HUES48 (cell line): ENCODE measurements at regions not wholly inside any gene's neighbourhood (a gene's known extent, or its start where the extent isn't known, plus 50 kb on each side); places are given as distances from the start of the nearest gene placed in this dataset.

Experiments
- H3K27ac ChIP-seq: one replicate; pipeline ENCODE4 v1.7.0; 2013; ENCODE audit warnings: low read depth, low read length, inconsistent platforms
- H3K27me3 ChIP-seq: 2 replicates; pipeline ENCODE4 v1.6.1; 2013; ENCODE audit warnings: mild to moderate bottlenecking, low read length; ENCODE audit not compliant: control insufficient read depth, insufficient read depth
- H3K36me3 ChIP-seq: 2 replicates; pipeline ENCODE4 v1.6.1; 2013; ENCODE audit warnings: low read length; ENCODE audit not compliant: control insufficient read depth, insufficient read depth
- H3K4me1 ChIP-seq: 2 replicates; pipeline ENCODE4 v1.6.1; 2013; ENCODE audit warnings: mild to moderate bottlenecking, low read length; ENCODE audit not compliant: control insufficient read depth, insufficient read depth
- H3K4me3 ChIP-seq: 2 replicates; pipeline ENCODE4 v1.5.1; 2013; ENCODE audit warnings: mild to moderate bottlenecking, low read depth, low read length
- H3K9ac ChIP-seq: 2 replicates; pipeline ENCODE4 v1.6.1; 2013; ENCODE audit warnings: mild to moderate bottlenecking, low read depth, low read length, moderate library complexity
- H3K9me3 ChIP-seq: 2 replicates; pipeline ENCODE4 v1.6.1; 2013; ENCODE audit warnings: low read length; ENCODE audit not compliant: control insufficient read depth, insufficient read depth

- H3K36me3 ChIP-seq: no peaks in the 10 kb centered on the region
- H3K4me3 ChIP-seq: no peak overlapping the region
- no peak overlapping the region for H3K27ac ChIP-seq
- H3K9me3 ChIP-seq: no peaks in the 10 kb centered on the region
- H3K27me3 ChIP-seq: no peaks in the 10 kb centered on the region
- peaks cover 10% of the 10 kb centered on the region; the same call in 1 of the 2 replicates for H3K4me1 ChIP-seq
- H3K9ac ChIP-seq: no peak overlapping the region
These were observed 964.0 kb downstream of the SORCS3 start for GRCh38 chr10:105605104-105605503.

- Histone ChIP-seq H3K9me3 (no peaks in the 10 kb centered on the region), H3K27me3 (no peaks in the 10 kb centered on the region), H3K4me3 (no peak overlapping the region), H3K4me1 (peaks cover 5% of the 10 kb centered on the region; the same call in 1 of the 2 replicates), H3K9ac (no peak overlapping the region), H3K27ac (no peak overlapping the region), H3K36me3 (no peaks in the 10 kb centered on the region)
These were observed 957.1 kb downstream of the SORCS3 start for GRCh38 chr10:105598207-105598606.

- no peaks in the 10 kb centered on the region for H3K27me3 ChIP-seq
- no peak overlapping the region for H3K4me3 ChIP-seq
- no peaks in the 10 kb centered on the region for H3K9me3 ChIP-seq
- no peak overlapping the region for H3K9ac ChIP-seq
- no peak overlapping the region for H3K27ac ChIP-seq
- peaks cover 5% of the 10 kb centered on the region; the same call in 1 of the 2 replicates for H3K4me1 ChIP-seq
- H3K36me3 ChIP-seq: no peaks in the 10 kb centered on the region
These were observed 956.2 kb downstream of the SORCS3 start for GRCh38 chr10:105597312-105597711.

DNA sequence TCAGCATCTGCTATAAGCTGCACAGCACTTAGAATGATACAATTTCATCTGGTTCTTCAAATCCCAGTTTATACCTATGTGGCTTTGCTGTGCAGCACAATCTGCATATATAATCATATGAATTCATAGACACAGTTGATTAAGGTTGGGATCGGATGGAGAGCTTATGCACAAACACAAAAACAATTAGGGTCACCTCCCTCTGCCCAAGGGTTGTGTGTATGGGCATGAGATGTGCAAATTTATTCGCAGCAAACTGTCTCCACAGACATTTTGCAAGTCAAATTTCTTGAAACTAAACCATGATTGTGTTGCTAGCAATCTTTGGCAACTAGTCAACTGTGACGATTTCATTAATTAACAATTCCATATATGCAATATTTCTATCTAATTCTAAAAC, 955.7 kb downstream of the SORCS3 start:
- Histone ChIP-seq H3K27me3 (no peaks in the 10 kb centered on the region), H3K9me3 (no peaks in the 10 kb centered on the region), H3K4me3 (no peak overlapping the region), H3K4me1 (peaks cover 5% of the 10 kb centered on the region; the same call in 1 of the 2 replicates), H3K36me3 (no peaks in the 10 kb centered on the region), H3K27ac (no peak overlapping the region), H3K9ac (no peak overlapping the region)

DNA sequence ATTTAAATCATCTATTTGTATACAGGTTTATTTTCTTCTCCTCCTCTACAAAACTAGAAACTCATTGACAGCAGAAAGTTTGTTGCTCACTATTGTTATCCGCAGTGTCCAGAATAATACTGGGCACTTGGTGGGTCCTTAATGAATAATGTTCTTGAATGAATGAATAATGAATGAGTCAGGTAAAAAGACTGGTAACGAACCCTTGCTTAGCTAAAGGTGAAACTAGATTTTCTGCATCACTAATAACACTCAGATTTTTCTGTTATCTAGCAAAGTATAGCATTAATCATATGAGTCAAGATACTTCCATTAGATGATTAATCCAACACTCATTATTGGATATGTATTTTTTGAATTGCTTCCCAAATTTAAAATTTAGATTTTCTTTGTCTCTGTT, 953.2 kb downstream of the SORCS3 start:
- Histone ChIP-seq H3K4me3 (no peak overlapping the region), H3K27ac (no peak overlapping the region), H3K9ac (no peak overlapping the region), H3K4me1 (peaks cover 4% of the 10 kb centered on the region; the same call in 1 of the 2 replicates), H3K9me3 (no peaks in the 10 kb centered on the region), H3K36me3 (no peaks in the 10 kb centered on the region), H3K27me3 (no peaks in the 10 kb centered on the region)

GRCh38 chr10:105592468-105592867, 951.4 kb downstream of the SORCS3 start:
- H3K4me1 ChIP-seq: no peaks in the 10 kb centered on the region
- no peak overlapping the region for H3K27ac ChIP-seq
- H3K9me3 ChIP-seq: no peaks in the 10 kb centered on the region
- no peak overlapping the region for H3K4me3 ChIP-seq
- no peak overlapping the region for H3K9ac ChIP-seq
- no peaks in the 10 kb centered on the region for H3K27me3 ChIP-seq
- H3K36me3 ChIP-seq: no peaks in the 10 kb centered on the region

DNA sequence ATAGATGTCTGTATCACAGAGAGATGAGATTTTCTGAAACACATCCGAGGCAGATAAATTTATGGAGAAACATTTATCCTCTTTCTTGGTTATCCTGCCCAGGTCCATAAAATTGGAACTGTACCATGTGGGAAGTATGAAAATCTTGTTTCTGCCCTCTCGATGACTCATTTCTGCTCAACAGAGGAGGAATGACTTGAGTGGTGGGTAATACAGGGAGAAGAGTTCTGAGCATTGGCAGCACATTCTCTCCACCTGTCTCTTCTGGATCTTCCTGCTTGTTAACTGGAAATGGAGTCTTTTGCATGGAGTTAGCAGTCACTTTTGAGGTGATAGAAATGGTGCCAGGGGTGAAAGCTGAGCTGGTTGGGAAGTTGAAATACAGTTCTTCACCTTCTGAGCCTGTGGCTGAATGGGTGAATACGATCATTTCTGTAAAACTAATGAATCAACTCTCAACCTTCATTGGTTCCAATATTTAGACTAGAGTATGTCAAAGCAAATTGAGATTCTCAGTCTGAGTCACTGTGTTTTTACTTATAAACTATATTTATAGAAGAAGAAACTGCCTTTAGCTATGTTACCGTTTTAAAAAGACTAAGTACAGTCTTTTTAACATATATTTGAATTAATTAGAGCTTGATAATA, 945.5 kb downstream of the SORCS3 start:
- Histone ChIP-seq H3K4me3 (no peak overlapping the region), H3K36me3 (no peaks in the 10 kb centered on the region), H3K27me3 (no peaks in the 10 kb centered on the region), H3K4me1 (peaks cover 15% of the 10 kb centered on the region; the same call in 1 of the 2 replicates), H3K27ac (no peak overlapping the region), H3K9ac (no peak overlapping the region), H3K9me3 (no peaks in the 10 kb centered on the region)

GRCh38 chr10:105585753-105586152, 944.7 kb downstream of the SORCS3 start:
- no peaks in the 10 kb centered on the region for H3K27me3 ChIP-seq
- no peak overlapping the region for H3K27ac ChIP-seq
- H3K9me3 ChIP-seq: no peaks in the 10 kb centered on the region
- no peaks in the 10 kb centered on the region for H3K36me3 ChIP-seq
- no peak overlapping the region for H3K4me3 ChIP-seq
- no peak overlapping the region for H3K9ac ChIP-seq
- H3K4me1 ChIP-seq: peaks cover 23% of the 10 kb centered on the region; the same call in 1 of the 2 replicates

DNA sequence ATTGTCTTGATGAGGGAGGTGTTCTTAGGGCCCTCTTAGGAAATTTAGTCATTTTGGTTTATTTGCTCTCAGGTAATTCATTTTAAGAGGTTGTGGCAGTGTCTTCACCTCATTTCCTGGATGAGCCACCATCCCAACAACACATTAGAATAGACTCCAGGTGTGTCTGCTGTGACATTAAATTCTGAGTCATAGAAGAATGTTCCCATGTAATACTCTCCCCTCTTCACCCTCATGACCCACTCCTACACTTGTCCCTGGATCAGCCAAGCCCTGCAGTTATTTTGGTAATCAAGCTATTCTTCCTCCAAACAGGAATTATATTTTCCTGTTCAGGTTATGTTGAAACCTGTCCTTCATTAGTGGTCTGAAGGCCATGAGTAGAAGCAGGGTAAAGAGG, 944.1 kb downstream of the SORCS3 start:
- H3K9me3 ChIP-seq: no peaks in the 10 kb centered on the region
- H3K27me3 ChIP-seq: no peaks in the 10 kb centered on the region
- peaks cover 24% of the 10 kb centered on the region; the same call in 1 of the 2 replicates for H3K4me1 ChIP-seq
- no peak overlapping the region for H3K9ac ChIP-seq
- no peaks in the 10 kb centered on the region for H3K36me3 ChIP-seq
- no peak overlapping the region for H3K4me3 ChIP-seq
- H3K27ac ChIP-seq: no peak overlapping the region

DNA sequence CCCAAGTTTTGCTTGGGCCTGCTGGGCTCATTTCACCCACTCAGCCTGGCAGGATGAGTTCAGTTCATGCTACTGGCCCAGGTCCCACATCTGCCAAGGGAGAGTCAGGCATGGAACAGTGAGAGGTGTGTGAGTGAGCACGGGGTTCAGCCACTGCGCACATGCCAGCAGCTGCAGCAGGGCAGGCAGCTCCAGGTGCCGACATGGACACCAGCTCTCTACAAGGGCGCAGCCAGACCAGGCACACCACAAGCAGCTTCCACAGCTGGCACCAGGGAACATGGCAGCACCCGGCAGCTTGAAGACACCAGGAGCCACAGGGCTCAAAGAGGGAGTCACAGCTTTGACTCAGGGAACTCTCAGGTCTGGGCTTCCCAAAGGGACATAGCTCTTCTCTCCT, 938.0 kb downstream of the SORCS3 start:
- Histone ChIP-seq H3K9ac (no peak overlapping the region), H3K4me1 (peaks cover 10% of the 10 kb centered on the region; the same call in 1 of the 2 replicates), H3K27me3 (no peaks in the 10 kb centered on the region), H3K4me3 (no peak overlapping the region), H3K27ac (no peak overlapping the region), H3K36me3 (no peaks in the 10 kb centered on the region), H3K9me3 (no peaks in the 10 kb centered on the region)

GRCh38 chr10:105577865-105578607, 936.9 kb downstream of the SORCS3 start:
- Histone ChIP-seq H3K27ac (no peak overlapping the region), H3K36me3 (no peaks in the 10 kb centered on the region), H3K4me3 (no peak overlapping the region), H3K9me3 (no peaks in the 10 kb centered on the region), H3K27me3 (no peaks in the 10 kb centered on the region), H3K9ac (no peak overlapping the region), H3K4me1 (peaks cover 10% of the 10 kb centered on the region; the same call in 1 of the 2 replicates)
